ENCODE measurements at regions not wholly inside any gene's neighbourhood (a gene's known extent, or its start where the extent isn't known, plus 50 kb on each side); places are given as distances from the start of the nearest gene placed in this dataset.
A peak's percentile ranks its signal among the peaks of the same experiment; 100 is the strongest.
"Not testable (repeated sequence)": the region's sequence is repeated elsewhere in the genome, so short reads cannot be mapped to it uniquely, and the experiment has no call there.

- H3K27ac Mint-ChIP-seq; H3K9me3 Mint-ChIP-seq; H3K4me1 Mint-ChIP-seq; H3K4me3 Mint-ChIP-seq; H3K36me3 Mint-ChIP-seq (ENCODE audit: low read depth); DNase-seq: not testable (repeated sequence)
- peaks cover 22% of the 10 kb centered on the region for H3K27me3 Mint-ChIP-seq (ENCODE audit: low read depth, poor library complexity)
Measured at GRCh38 chr17:45605751-45606150, 115.2 kb upstream of the PLEKHM1 start.

GRCh38 chr17:45619984-45620405 is 129.5 kb upstream of the PLEKHM1 start:
- H3K4me1 Mint-ChIP-seq; H3K36me3 Mint-ChIP-seq (ENCODE audit: low read depth); H3K27ac Mint-ChIP-seq; H3K27me3 Mint-ChIP-seq (ENCODE audit: low read depth, poor library complexity); H3K9me3 Mint-ChIP-seq: not testable (repeated sequence)
- peak overlapping the region; percentile 74 for H3K4me3 Mint-ChIP-seq
- DNase-seq: peak; percentile 63

DNA sequence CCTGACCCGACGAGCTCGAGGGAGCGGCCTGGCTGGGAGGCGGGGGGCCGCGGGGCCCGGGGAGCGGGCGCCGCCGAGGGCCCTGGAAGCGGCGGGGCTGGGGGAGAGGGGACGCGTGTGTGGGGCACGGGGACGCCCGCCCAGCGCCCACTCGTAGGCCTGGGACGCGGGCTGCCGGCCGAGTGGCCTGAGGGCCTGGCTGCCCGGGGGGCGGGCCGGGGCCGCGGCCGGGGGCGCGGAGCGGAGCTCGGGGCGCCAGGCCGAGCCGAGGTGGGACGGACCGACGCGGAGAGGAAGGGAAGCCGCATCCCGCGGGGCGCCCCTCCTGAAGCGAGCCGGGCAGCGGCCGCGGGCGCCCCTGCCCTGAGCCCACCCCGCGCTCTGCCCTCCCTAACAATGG is 129.9 kb upstream of the PLEKHM1 start:
- H3K4me1 Mint-ChIP-seq; H3K36me3 Mint-ChIP-seq (ENCODE audit: low read depth); H3K27me3 Mint-ChIP-seq (ENCODE audit: low read depth, poor library complexity); H3K27ac Mint-ChIP-seq; H3K9me3 Mint-ChIP-seq: not testable (repeated sequence)
- H3K4me3 Mint-ChIP-seq: peak overlapping the region; percentile 74
- DNase-seq: peak; percentile 47

DNA sequence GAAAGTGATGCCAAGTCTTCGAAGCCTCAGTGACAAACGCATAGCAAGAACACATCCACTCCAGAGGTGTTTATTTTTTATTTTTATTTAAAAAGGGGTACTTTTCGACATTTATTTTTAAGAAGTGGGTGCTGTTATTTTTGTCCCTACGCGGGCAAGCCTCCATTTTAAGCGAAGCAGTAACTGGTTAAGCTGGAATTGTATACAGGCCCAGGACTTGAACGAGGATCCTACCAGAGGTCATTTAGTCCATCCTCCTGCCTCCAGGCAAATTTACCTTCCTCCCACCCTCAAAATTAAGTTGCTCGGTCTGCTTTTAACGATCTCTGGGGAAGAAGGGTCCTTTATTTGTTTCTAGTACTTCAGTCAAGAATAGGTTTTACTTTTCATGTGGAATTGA is 130.6 kb upstream of the PLEKHM1 start:
- H3K27ac Mint-ChIP-seq; DNase-seq; H3K4me1 Mint-ChIP-seq; H3K27me3 Mint-ChIP-seq (ENCODE audit: low read depth, poor library complexity); H3K9me3 Mint-ChIP-seq: not testable (repeated sequence)
- Mint-ChIP-seq H3K36me3 (ENCODE audit: low read depth) (peaks cover 15% of the 10 kb centered on the region), H3K4me3 (peak overlapping the region; percentile 36)

DNA sequence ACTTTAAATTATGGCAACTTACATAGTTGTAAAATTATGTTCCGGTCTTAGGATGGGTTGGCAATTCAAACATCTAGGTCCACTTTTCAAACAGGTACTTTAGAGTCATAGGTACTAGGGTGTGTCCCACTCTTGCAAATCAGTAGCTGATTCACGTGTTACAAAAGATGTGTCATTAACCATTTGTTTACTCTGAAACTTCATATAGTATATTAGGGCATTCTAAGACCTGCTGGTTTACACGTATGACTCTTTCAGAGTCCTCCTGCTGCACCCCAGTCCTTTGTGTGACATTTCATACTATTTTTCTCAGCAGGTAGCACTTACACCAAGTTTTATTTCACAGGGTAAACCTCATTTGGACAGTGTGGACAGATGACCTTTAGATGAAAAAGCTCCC is 131.8 kb upstream of the PLEKHM1 start:
- not testable (repeated sequence) for H3K27me3 Mint-ChIP-seq (ENCODE audit: low read depth, poor library complexity); DNase-seq; H3K4me1 Mint-ChIP-seq; H3K9me3 Mint-ChIP-seq; H3K27ac Mint-ChIP-seq
- H3K36me3 Mint-ChIP-seq (ENCODE audit: low read depth): peaks cover 26% of the 10 kb centered on the region
- peak overlapping the region; percentile 75 for H3K4me3 Mint-ChIP-seq

DNA sequence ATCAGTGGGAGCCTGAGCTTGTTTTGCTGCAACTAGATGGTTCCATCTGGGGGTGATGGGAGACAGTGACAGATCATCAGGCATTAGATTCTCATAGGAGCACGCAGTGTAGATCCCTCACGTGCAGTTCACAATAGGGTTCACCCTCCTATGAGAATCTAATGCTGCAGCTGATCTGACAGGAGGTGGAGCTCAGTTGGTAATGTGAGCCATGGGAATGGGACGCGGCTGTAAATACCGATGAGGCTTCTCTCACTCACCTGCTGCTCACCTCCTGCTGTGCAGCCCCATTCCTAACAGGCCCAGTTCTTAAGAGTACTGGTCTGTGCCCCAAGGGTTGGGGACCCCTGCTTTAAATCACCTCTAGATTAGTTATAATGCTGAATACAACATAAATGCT is 137.5 kb upstream of the PLEKHM1 start:
- Mint-ChIP-seq H3K27me3 (ENCODE audit: low read depth, poor library complexity) (no peaks in the 10 kb centered on the region), H3K36me3 (ENCODE audit: low read depth) (peaks cover 74% of the 10 kb centered on the region)
- TF ChIP-seq CTCF (IDR thresholded peaks at IDR 0.05): no peak

DNA sequence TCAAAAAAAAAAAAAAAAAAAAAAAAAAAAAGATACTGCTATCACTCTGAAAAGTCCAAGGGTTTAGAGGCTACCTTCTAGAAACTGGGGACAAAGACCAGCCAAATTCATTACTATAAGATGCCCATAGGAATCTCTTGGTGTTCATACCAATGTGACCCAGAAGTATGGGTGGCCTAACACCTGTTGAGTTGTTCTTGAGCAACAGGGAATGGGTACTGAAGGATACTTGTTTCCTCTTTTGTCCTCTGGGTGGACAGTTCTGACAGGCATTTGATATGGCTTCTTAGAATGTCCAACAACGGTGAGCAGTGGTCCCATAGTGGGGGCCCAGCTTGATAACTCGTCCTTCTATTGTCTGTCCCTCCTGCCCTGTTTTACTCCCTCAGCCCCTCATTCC is 141.4 kb upstream of the PLEKHM1 start:
- no peaks in the 10 kb centered on the region for H3K27me3 Mint-ChIP-seq (ENCODE audit: low read depth, poor library complexity)
- peaks cover 8% of the 10 kb centered on the region for H3K9me3 Mint-ChIP-seq
- no peak overlapping the region for H3K4me3 Mint-ChIP-seq
- no peak for TF ChIP-seq CTCF (IDR thresholded peaks at IDR 0.05)
- no peak overlapping the region for H3K27ac Mint-ChIP-seq
- no peak for DNase-seq
- H3K4me1 Mint-ChIP-seq: no peaks in the 10 kb centered on the region
- peaks cover 81% of the 10 kb centered on the region for H3K36me3 Mint-ChIP-seq (ENCODE audit: low read depth)

More for the DNA sequence above, 137.5 kb upstream of the PLEKHM1 start:
- Mint-ChIP-seq H3K4me3 (no peak overlapping the region), H3K9me3 (peaks cover 8% of the 10 kb centered on the region), H3K4me1 (no peaks in the 10 kb centered on the region), H3K27ac (no peak overlapping the region)
- DNase-seq: no peak

GRCh38 chr17:45639297-45639849 is 144.7 kb upstream of the CRHR1 start:
- Mint-ChIP-seq H3K4me1 (no peaks in the 10 kb centered on the region), H3K9me3 (no peaks in the 10 kb centered on the region), H3K4me3 (no peak overlapping the region), H3K27ac (no peak overlapping the region), H3K27me3 (ENCODE audit: low read depth, poor library complexity) (no peaks in the 10 kb centered on the region), H3K36me3 (ENCODE audit: low read depth) (peaks cover 32% of the 10 kb centered on the region)
- no peak for TF ChIP-seq CTCF (IDR thresholded peaks at IDR 0.05)
- DNase-seq: no peak
